HFF-Myc (cell line): ENCODE measurements at regions not wholly inside any gene's neighbourhood (a gene's known extent, or its start where the extent isn't known, plus 50 kb on each side); places are given as distances from the start of the nearest gene placed in this dataset.

ENCODE experiments used
- DNase-seq: peaks from one replicate; pipeline ENCODE4 v3.0.0-alpha.2; 2011; ENCODE audit warnings: low read depth; ENCODE audit errors: extremely low read depth
- H3K4me3 ChIP-seq: replicated peaks from 2 replicates; pipeline ENCODE4 v1.5.1; 2011; ENCODE audit warnings: low read depth, mild to moderate bottlenecking, control low read depth, low read length
- TF ChIP-seq, protein P1 (sequence below): IDR thresholded peaks from 2 replicates; pipeline ENCODE4 v1.5.1; 2012; ENCODE audit warnings: mild to moderate bottlenecking, low read depth, low read length, control low read depth; ENCODE audit errors: missing control alignments

DNA sequence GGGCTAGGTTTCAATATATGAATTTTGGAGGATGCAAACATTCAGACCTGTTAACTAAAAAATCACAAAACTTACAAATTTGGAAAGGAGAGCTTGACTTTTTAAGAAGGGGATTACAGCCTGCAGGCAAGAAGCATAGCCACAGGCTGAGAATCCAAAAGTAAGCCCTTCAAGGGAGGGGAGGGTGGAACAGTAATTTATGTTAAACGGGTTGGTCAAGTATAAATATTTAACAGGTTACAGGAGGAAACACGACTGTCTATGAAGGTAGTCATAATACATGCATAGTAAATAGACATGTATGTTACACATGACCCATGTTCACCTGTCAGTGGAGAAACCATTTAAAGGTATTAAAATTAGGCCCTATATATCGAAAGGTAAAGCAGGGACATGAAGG, 261.1 kb upstream of the RGS18 start:
- DNase-seq, result no peak
- H3K4me3 ChIP-seq, result no peak overlapping the region
- TF ChIP-seq, protein P1, sequence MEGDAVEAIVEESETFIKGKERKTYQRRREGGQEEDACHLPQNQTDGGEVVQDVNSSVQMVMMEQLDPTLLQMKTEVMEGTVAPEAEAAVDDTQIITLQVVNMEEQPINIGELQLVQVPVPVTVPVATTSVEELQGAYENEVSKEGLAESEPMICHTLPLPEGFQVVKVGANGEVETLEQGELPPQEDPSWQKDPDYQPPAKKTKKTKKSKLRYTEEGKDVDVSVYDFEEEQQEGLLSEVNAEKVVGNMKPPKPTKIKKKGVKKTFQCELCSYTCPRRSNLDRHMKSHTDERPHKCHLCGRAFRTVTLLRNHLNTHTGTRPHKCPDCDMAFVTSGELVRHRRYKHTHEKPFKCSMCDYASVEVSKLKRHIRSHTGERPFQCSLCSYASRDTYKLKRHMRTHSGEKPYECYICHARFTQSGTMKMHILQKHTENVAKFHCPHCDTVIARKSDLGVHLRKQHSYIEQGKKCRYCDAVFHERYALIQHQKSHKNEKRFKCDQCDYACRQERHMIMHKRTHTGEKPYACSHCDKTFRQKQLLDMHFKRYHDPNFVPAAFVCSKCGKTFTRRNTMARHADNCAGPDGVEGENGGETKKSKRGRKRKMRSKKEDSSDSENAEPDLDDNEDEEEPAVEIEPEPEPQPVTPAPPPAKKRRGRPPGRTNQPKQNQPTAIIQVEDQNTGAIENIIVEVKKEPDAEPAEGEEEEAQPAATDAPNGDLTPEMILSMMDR, result no peak

GRCh38 chr1:191901651-191902050, 256.6 kb upstream of the RGS18 start:
- DNase-seq, result no peak
- TF ChIP-seq, protein P1, result no peak

GRCh38 chr1:191904991-191905390, 253.3 kb upstream of the RGS18 start:
- no peak for DNase-seq
- no peak overlapping the region for H3K4me3 ChIP-seq
- TF ChIP-seq, protein P1, result no peak

More at GRCh38 chr1:191901651-191902050, 256.6 kb upstream of the RGS18 start:
- no peak overlapping the region for H3K4me3 ChIP-seq

DNA sequence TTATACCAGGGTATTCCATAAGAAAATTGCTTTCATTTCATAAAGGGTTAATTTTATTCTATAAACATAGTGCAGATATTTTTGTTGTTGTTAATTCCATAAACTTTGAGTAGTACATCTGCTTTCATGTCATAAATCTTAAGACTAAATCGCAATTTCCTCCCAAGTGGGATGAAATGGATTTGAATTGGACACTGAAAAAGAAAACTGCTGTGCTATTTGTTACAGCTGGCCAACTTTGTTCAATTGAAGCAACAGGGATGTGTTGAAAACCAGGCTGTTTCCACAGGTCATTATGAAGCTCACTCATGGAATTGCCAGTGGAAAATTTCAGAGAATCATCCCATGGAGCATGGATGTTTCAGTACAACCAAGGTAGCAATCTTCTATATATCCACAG, 252.5 kb upstream of the RGS18 start:
- TF ChIP-seq, protein P1, result no peak
- H3K4me3 ChIP-seq, result no peak overlapping the region
- DNase-seq, result no peak

DNA sequence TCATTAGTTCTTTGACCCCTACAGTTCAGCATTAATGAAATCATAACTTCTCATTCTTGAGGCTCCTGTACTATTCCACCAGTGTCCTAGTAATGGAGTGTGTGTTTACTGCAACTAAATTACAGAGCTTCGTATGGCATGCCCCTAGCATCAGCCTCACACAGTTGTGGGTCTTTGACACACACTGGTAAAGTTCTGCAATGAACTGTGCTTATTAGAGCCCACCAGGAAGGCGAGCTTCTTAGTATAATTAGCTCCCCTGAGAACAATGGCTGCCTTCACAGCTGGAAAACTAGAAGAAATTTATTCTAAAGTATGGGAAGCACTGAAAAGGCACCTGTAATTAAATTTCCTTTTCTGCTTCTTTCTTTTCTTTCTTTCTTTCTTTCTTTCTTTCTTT, 251.1 kb upstream of the RGS18 start:
- no peak overlapping the region for H3K4me3 ChIP-seq
- DNase-seq, result no peak
- TF ChIP-seq, protein P1, result no peak

DNA sequence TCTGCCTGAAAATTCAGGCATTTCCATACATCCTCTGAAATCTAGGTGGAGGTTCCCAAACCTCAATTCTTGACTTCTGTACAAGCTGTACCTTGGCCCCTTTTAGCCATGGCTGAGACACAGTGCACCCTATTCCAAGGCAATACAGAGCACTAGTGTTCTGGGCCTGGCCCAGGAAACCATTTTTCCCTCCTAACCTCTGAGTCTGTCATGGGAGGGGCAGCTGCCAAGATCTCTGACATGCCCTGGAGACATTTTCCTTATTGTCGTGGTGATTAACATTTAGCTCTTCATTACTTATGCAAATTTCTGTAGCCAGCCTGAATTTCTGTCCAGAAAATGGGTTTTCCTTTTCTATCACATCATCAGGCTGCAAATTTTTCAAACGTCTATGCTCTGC, 248.0 kb upstream of the RGS18 start:
- H3K4me3 ChIP-seq, result no peak overlapping the region
- TF ChIP-seq, protein P1, result no peak
- DNase-seq, result no peak

DNA sequence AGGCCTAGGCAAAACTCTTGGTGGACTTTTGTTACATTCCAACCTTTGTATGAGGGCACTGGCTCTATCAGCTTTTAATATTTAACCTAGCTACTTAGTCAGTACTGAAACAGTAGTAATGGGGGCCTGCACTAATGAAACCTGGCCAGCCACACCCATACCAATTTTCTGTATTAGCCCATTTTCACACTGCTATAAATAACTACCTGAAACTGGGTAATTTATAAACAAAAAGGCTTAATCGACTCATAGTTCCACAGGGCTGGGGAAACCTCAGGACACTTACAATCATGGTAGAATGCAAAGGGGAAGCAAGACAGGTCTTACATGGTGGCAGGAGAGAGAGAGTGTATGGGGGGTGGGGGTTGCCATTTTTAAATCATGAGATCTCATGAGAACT, 245.7 kb upstream of the RGS18 start:
- TF ChIP-seq, protein P1, result no peak
- DNase-seq, result no peak
- no peak overlapping the region for H3K4me3 ChIP-seq
